Gastroesophageal sphincter (tissue), 3 donors: ENCODE measurements at regions not wholly inside any gene's neighbourhood (a gene's known extent, or its start where the extent isn't known, plus 50 kb on each side); places are given as distances from the start of the nearest gene placed in this dataset.

Source experiments
- CTCF ChIP-seq, 4 experiments: fragments of 200-600 bp in 2 of 4; fragments of 450-650 bp in 2 of 4; sonication (generic) in 1 of 4; IDR thresholded peaks; one replicate each; pipeline ENCODE4 v1.5.1; 2017 to 2019; ENCODE audit warnings: antibody characterized with exemption in 4 of 4, mild to moderate bottlenecking in 2 of 4, moderate library complexity in 2 of 4
- EP300 ChIP-seq: sonication (generic); formaldehyde crosslinking; IDR thresholded peaks from one replicate; pipeline ENCODE4 v1.6.1; 2017; ENCODE audit warnings: antibody characterized with exemption, mild to moderate bottlenecking
- POLR2A ChIP-seq, 2 donors: fragments of 450-650 bp; IDR thresholded peaks; one replicate each; pipeline ENCODE4 v1.6.1; 2017; ENCODE audit warnings: antibody characterized with exemption in 2 of 2, mild to moderate bottlenecking in 2 of 2, moderate library complexity in 1 of 2
- POLR2AphosphoS5 ChIP-seq: sonication (generic); formaldehyde crosslinking; IDR thresholded peaks from one replicate; pipeline ENCODE4 v1.6.1; 2017; ENCODE audit warnings: antibody characterized with exemption

- TF ChIP-seq POLR2A (IDR thresholded peaks at IDR 0.05), result no peak
- TF ChIP-seq CTCF (IDR thresholded peaks at IDR 0.05), result no peak
- TF ChIP-seq POLR2AphosphoS5, result no peak
- no peak for TF ChIP-seq EP300
These were observed 717.8 kb downstream of the KCNJ18 start for GRCh38 chr17:22410136-22410535.
